Endothelial cell (in vitro differentiated cells): ENCODE measurements at regions not wholly inside any gene's neighbourhood (a gene's known extent, or its start where the extent isn't known, plus 50 kb on each side); places are given as distances from the start of the nearest gene placed in this dataset.
A peak's percentile ranks its signal among the peaks of the same experiment; 100 is the strongest.

Experiments used
- DNase-seq: peaks from one replicate; pipeline ENCODE4 v3.0.0; 2021; ENCODE audit warnings: low spot score
- H3K27ac Mint-ChIP-seq: one replicate; pipeline ENCODE4 v1.8.0; 2021; ENCODE audit warnings: mixed read lengths, inconsistent platforms; ENCODE audit not compliant: unreplicated experiment
- H3K27me3 Mint-ChIP-seq: one replicate; pipeline ENCODE4 v1.8.0; 2021; ENCODE audit warnings: mild to moderate bottlenecking, moderate library complexity, mixed read lengths, inconsistent platforms; ENCODE audit not compliant: unreplicated experiment
- H3K36me3 Mint-ChIP-seq: one replicate; pipeline ENCODE4 v1.8.0; 2021; ENCODE audit warnings: mild to moderate bottlenecking, low read depth, mixed read lengths, inconsistent platforms; ENCODE audit not compliant: unreplicated experiment
- H3K4me1 Mint-ChIP-seq: one replicate; pipeline ENCODE4 v1.8.0; 2021; ENCODE audit warnings: mild to moderate bottlenecking, mixed read lengths, inconsistent platforms; ENCODE audit not compliant: unreplicated experiment
- H3K4me3 Mint-ChIP-seq: one replicate; pipeline ENCODE4 v1.8.0; 2021; ENCODE audit warnings: mild to moderate bottlenecking, mixed read lengths, inconsistent platforms; ENCODE audit not compliant: unreplicated experiment
- H3K9me3 Mint-ChIP-seq: one replicate; pipeline ENCODE4 v1.8.0; 2021; ENCODE audit warnings: mixed read lengths, inconsistent platforms; ENCODE audit not compliant: unreplicated experiment
- TF ChIP-seq, protein P1 (sequence below): fragments of 200-600 bp; sonication (generic); IDR thresholded peaks from one replicate; pipeline ENCODE4 v1.5.0; 2021; ENCODE audit warnings: antibody characterized with exemption; ENCODE audit not compliant: unreplicated experiment

DNA sequence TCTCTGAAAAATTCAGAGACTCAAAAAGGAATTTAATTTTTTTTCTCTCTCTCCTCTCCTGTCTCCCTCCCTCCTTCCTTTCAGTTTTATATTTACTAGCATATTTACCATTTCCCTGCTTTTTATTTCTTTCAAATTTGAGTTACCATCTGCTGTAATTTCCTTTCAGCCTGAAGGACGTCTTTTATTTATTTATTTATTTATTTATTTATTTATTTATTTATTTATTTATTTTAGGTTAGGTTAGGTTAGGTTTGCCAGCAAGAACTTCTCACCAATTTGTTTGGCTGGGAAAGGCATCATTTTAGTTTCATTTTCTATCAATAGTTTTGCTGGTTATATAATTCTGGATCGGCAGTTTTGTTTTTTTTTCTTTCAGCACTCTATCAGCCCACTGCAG lies 231.7 kb upstream of the ZRANB2 start:
- no peak for DNase-seq
- H3K4me3 Mint-ChIP-seq: no peak overlapping the region
- TF ChIP-seq, protein P1, sequence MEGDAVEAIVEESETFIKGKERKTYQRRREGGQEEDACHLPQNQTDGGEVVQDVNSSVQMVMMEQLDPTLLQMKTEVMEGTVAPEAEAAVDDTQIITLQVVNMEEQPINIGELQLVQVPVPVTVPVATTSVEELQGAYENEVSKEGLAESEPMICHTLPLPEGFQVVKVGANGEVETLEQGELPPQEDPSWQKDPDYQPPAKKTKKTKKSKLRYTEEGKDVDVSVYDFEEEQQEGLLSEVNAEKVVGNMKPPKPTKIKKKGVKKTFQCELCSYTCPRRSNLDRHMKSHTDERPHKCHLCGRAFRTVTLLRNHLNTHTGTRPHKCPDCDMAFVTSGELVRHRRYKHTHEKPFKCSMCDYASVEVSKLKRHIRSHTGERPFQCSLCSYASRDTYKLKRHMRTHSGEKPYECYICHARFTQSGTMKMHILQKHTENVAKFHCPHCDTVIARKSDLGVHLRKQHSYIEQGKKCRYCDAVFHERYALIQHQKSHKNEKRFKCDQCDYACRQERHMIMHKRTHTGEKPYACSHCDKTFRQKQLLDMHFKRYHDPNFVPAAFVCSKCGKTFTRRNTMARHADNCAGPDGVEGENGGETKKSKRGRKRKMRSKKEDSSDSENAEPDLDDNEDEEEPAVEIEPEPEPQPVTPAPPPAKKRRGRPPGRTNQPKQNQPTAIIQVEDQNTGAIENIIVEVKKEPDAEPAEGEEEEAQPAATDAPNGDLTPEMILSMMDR: no peak
- peaks cover 6% of the 10 kb centered on the region for H3K9me3 Mint-ChIP-seq
- H3K27ac Mint-ChIP-seq: peak overlapping the region; percentile 39
- H3K4me1 Mint-ChIP-seq: peaks cover 14% of the 10 kb centered on the region
- H3K36me3 Mint-ChIP-seq: peaks cover 6% of the 10 kb centered on the region
- H3K27me3 Mint-ChIP-seq: no peaks in the 10 kb centered on the region

DNA sequence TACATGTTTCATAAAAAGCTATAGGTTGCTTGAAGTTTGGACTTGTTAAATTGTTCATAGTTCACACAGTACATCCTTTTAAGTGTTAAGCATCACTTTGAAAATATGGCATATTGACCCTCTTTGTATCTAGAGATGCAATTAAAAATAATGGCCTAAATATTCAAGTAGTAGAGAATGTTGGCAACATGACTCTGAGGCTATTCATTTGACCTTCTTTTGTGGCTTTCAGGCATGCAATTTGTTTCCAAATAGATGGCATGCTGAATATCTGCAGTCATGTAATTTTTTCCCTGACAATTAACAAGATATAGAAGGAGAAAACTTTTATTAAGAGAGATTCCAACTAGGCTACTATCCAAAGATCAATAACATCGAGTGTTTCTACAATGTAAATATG lies 230.5 kb upstream of the ZRANB2 start:
- peaks cover 6% of the 10 kb centered on the region for H3K9me3 Mint-ChIP-seq
- no peak for DNase-seq
- TF ChIP-seq, protein P1: no peak
- peak overlapping the region; percentile 25 for H3K27ac Mint-ChIP-seq
- peaks cover 6% of the 10 kb centered on the region for H3K36me3 Mint-ChIP-seq
- H3K4me3 Mint-ChIP-seq: no peak overlapping the region
- H3K27me3 Mint-ChIP-seq: no peaks in the 10 kb centered on the region
- peaks cover 18% of the 10 kb centered on the region for H3K4me1 Mint-ChIP-seq

DNA sequence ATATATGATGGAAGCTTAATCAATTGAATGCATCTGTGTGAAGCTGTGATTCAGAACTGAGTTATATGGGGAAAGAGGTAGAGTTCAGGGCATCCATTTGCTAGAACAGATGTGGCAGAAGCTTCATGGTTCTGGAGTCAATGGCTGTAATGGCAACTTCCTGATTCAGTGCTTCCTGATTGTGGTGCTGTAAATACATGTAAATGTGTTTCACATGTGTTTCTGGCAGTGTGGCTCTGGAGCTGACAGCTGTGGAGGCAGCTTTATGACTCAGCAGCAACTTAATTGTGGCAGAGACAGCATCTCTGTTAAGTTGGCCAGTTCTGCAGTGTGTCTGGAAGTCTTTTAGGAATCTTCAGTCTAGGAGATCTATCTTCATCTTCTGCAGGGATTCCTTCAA lies 226.6 kb upstream of the ZRANB2 start:
- H3K27ac Mint-ChIP-seq: no peak overlapping the region
- no peaks in the 10 kb centered on the region for H3K36me3 Mint-ChIP-seq
- H3K27me3 Mint-ChIP-seq: no peaks in the 10 kb centered on the region
- peaks cover 35% of the 10 kb centered on the region for H3K4me1 Mint-ChIP-seq
- no peaks in the 10 kb centered on the region for H3K9me3 Mint-ChIP-seq
- H3K4me3 Mint-ChIP-seq: no peak overlapping the region
- TF ChIP-seq, protein P1: no peak
- DNase-seq: no peak

DNA sequence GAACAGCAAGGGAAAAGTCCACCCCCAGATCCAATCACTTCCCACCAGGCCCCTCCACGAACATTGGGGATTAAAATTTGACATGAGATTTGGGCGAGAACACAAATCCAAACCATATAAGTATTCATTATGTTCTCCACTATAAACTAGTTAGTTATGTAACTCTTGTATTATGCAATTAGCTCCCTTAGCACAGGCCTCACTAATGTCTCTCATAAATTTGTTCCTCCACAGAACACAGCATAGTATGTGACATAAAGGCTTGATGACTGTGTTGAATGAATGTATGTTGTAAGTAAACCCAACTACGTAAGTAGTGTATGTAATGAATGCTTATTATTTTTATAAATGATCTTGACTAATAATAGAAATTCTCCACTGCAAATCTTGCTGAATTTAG lies 223.3 kb upstream of the ZRANB2 start:
- Mint-ChIP-seq H3K9me3 (no peaks in the 10 kb centered on the region), H3K4me1 (peaks cover 43% of the 10 kb centered on the region), H3K4me3 (no peak overlapping the region), H3K27ac (peak overlapping the region; percentile 96), H3K27me3 (no peaks in the 10 kb centered on the region), H3K36me3 (no peaks in the 10 kb centered on the region)
- DNase-seq: no peak
- TF ChIP-seq, protein P1: no peak

DNA sequence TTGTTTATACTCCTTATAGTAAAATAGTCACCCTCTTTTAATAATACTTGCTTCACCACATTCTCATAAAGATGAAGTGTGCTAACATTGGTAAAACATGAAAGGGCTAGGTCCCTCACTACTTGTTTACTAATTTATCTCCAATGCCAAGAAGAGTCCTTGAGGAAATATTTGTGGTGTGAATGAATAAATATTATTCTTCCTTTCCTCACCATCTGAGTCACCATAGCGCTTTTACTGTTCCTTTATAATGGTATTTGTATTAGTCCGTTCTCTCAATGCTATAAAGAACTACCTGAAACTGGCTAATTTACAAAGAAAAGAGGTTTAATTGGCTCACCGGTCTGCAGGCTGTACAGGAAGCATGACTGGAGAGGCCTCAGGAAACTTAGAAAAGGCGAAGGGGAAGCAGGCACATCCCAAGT lies 222.8 kb upstream of the ZRANB2 start:
- no peaks in the 10 kb centered on the region for H3K36me3 Mint-ChIP-seq
- no peaks in the 10 kb centered on the region for H3K9me3 Mint-ChIP-seq
- peaks cover 43% of the 10 kb centered on the region for H3K4me1 Mint-ChIP-seq
- TF ChIP-seq, protein P1: no peak
- H3K4me3 Mint-ChIP-seq: no peak overlapping the region
- peak overlapping the region; percentile 96 for H3K27ac Mint-ChIP-seq
- no peaks in the 10 kb centered on the region for H3K27me3 Mint-ChIP-seq
- DNase-seq: no peak
